K562 (cell line): ENCODE measurements at regions not wholly inside any gene's neighbourhood (a gene's known extent, or its start where the extent isn't known, plus 50 kb on each side); places are given as distances from the start of the nearest gene placed in this dataset.

Experiments
- ATAC-seq: fragments of 200-7000 bp; cut with Tn5 transposase; 3 replicates; pipeline ENCODE4 v1.9.1; 2020; ENCODE audit warnings: moderate library complexity
- BruUV-seq: library from RNA; stranded (reverse); fragments of 400-500 nt; replicated peaks from 2 replicates; lab custom pipeline; 2021; lab: Mats Ljungman, UMichigan
- CTCF ChIA-PET: fragments of 300-600 bp; formaldehyde crosslinking; extraction: SDS; loops from one replicate; lab custom pipeline; 2021; ENCODE audit warnings: low intra/inter-chr PET ratio; lab: Yijun Ruan, JAX
- POLR2A ChIA-PET: fragments of 300-600, 350-650 bp; sonication (Branson Sonifier 250); formaldehyde crosslinking; extraction: SDS; loops from one replicate; lab custom pipeline; 2021; ENCODE audit warnings: antibody characterized with exemption, inconsistent platforms; lab: Yijun Ruan, JAX
- DNase-seq, 4 experiments: peaks; one replicate each; pipeline versions ENCODE4 v3.0.0 to v3.0.0-alpha.2; 2011 to 2018; ENCODE audit warnings: low spot score in 3 of 4, mixed read lengths in 3 of 4; ENCODE audit errors: extremely low read depth in 1 of 4
- FAIRE-seq: peaks from 2 replicates; lab custom pipeline; 2011; peaks lifted over from hg19 to GRCh38; lab: Jason Lieb, UNC
- H2AFZ ChIP-seq: 2 replicates; pipeline ENCODE4 v1.6.0; 2011; ENCODE audit warnings: low read depth, low read length, control low read depth, inconsistent platforms
- H3K27ac ChIP-seq: fragments of 200-600 bp; 3 replicates; pipeline ENCODE4 v1.8.0; 2011; ENCODE audit warnings: low read depth, mild to moderate bottlenecking, control low read depth, inconsistent platforms, low read length, moderate library complexity, mixed read lengths; ENCODE audit errors: extremely low read depth
- H3K27me3 ChIP-seq, 2 experiments: fragments of 300-600 bp in 1 of 2; 2 replicates in 1 of 2; 3 replicates in 1 of 2; pipeline versions ENCODE4 v1.6.0 to v1.8.0; 2011; ENCODE audit warnings: inconsistent platforms in 2 of 2, low read length in 2 of 2, mild to moderate bottlenecking in 1 of 2, mixed read lengths in 1 of 2, moderate library complexity in 1 of 2; ENCODE audit not compliant: control insufficient read depth in 2 of 2, insufficient read depth in 2 of 2
- H3K36me3 ChIP-seq: fragments of 300-600 bp; 3 replicates; pipeline ENCODE4 v1.8.0; 2011; ENCODE audit warnings: mild to moderate bottlenecking, low read length, inconsistent platforms; ENCODE audit not compliant: control insufficient read depth, insufficient read depth
- H3K4me1 ChIP-seq, 2 experiments: fragments of 200-600 bp in 1 of 2; replicated peaks in 1 of 2; 2 replicates in 1 of 2; 3 replicates in 1 of 2; pipeline versions ENCODE4 v1.5.1 to v1.8.0; 2011; ENCODE audit warnings: inconsistent platforms in 2 of 2, low read length in 2 of 2, mild to moderate bottlenecking in 1 of 2, mixed read lengths in 1 of 2, moderate library complexity in 1 of 2; ENCODE audit not compliant: control insufficient read depth in 2 of 2, insufficient read depth in 2 of 2
- H3K4me2 ChIP-seq: 2 replicates; pipeline ENCODE4 v1.6.1; 2011; ENCODE audit warnings: low read length, control low read depth, inconsistent platforms, mixed read lengths; ENCODE audit not compliant: insufficient read depth
- H3K4me3 ChIP-seq: fragments of 200-600 bp; sonication (generic), shearing (Covaris generic); 2 replicates; pipeline ENCODE4 v1.5.1; 2016; ENCODE audit warnings: control low read depth, inconsistent platforms
- H3K79me2 ChIP-seq: fragments of 200-600 bp; 3 replicates; pipeline ENCODE4 v1.8.0; 2011; ENCODE audit warnings: low read length, inconsistent platforms; ENCODE audit not compliant: control insufficient read depth, insufficient read depth
- H3K9ac ChIP-seq, 2 experiments: 2 replicates each; pipeline versions ENCODE4 v1.6.0 to v1.6.1; 2011; ENCODE audit warnings: low read depth in 2 of 2, low read length in 2 of 2, control low read depth in 1 of 2, inconsistent platforms in 1 of 2, mild to moderate bottlenecking in 1 of 2, mixed read lengths in 1 of 2; ENCODE audit not compliant: insufficient read depth in 1 of 2
- H3K9me1 ChIP-seq: one replicate; pipeline ENCODE4 v1.6.0; 2011; ENCODE audit warnings: inconsistent platforms, mild to moderate bottlenecking, low read length, moderate library complexity; ENCODE audit not compliant: control insufficient read depth, insufficient read depth
- H3K9me3 ChIP-seq: replicated peaks from 2 replicates; pipeline ENCODE4 v1.5.1; 2011; ENCODE audit warnings: low read depth, low read length, inconsistent platforms; ENCODE audit not compliant: control insufficient read depth, insufficient read depth
- H4K20me1 ChIP-seq: replicated peaks from 2 replicates; pipeline ENCODE4 v1.6.1; 2011; ENCODE audit warnings: low read length, inconsistent platforms, mixed read lengths; ENCODE audit not compliant: control insufficient read depth, insufficient read depth
- BHLHE40 ChIP-seq: IDR thresholded peaks from 2 replicates; pipeline ENCODE4 v1.6.1; 2011; ENCODE audit warnings: low read length, improper control_type of control experiment
- GATA2 ChIP-seq: sonication (generic); formaldehyde crosslinking; IDR thresholded peaks from 2 replicates; pipeline ENCODE4 v1.4.0; 2020; ENCODE audit warnings: mild to moderate bottlenecking, missing genetic modification reagents
- GTF2A2 ChIP-seq: IDR thresholded peaks from 2 replicates; pipeline ENCODE4 v1.6.1; 2016; ENCODE audit warnings: mild to moderate bottlenecking, missing genetic modification characterization, missing compliant biosample characterization
- HMG20A ChIP-seq: fragments of 450-650 bp; formaldehyde crosslinking; conservative IDR thresholded peaks from 2 replicates; pipeline ENCODE4 v1.4.0; 2020; ENCODE audit warnings: mild to moderate bottlenecking, mixed read lengths
- KDM2B ChIP-seq: fragments of 250-450 bp; sonication (Bioruptor Pico); IDR thresholded peaks from 2 replicates; pipeline ENCODE4 v1.8.0; 2021; ENCODE audit warnings: mild to moderate bottlenecking, moderate library complexity
- KLF13 ChIP-seq: fragments of 450-650 bp; IDR thresholded peaks from 2 replicates; pipeline ENCODE4 v1.6.1; 2016; ENCODE audit warnings: missing genetic modification characterization, low read depth, mild to moderate bottlenecking, missing compliant biosample characterization, moderate library complexity, borderline replicate concordance
- LCOR ChIP-seq: sonication (generic); formaldehyde crosslinking; IDR thresholded peaks from 2 replicates; pipeline ENCODE4 v1.8.0; 2022; ENCODE audit warnings: mild to moderate bottlenecking, missing genetic modification reagents
- NEUROD1 ChIP-seq: fragments of 150-350 bp; IDR thresholded peaks from 2 replicates; pipeline ENCODE4 v1.6.1; 2014; ENCODE audit warnings: borderline replicate concordance, low read length, low read depth; ENCODE audit not compliant: partially characterized antibody
- PTRF ChIP-seq: fragments of 450-650 bp; IDR thresholded peaks from 2 replicates; pipeline ENCODE4 v1.6.1; 2016; ENCODE audit warnings: mild to moderate bottlenecking, missing genetic modification characterization, missing compliant biosample characterization
- SMARCE1 ChIP-seq: fragments of 450-650 bp; IDR thresholded peaks from 2 replicates; pipeline ENCODE4 v1.7.1; 2016; ENCODE audit warnings: mild to moderate bottlenecking
- ZFP36 ChIP-seq: fragments of 150-350 bp; IDR thresholded peaks from 2 replicates; pipeline ENCODE4 v1.6.1; 2018; ENCODE audit warnings: low read length, low read depth; ENCODE audit not compliant: partially characterized antibody
- ZNF785 ChIP-seq: fragments of 250-450 bp; sonication (Bioruptor Pico); IDR thresholded peaks from 2 replicates; pipeline ENCODE4 v1.4.0; 2020; ENCODE audit warnings: mild to moderate bottlenecking
- in situ Hi-C: fragments of 300-500 bp; cut with MboI; formaldehyde crosslinking; loops from 4 replicates; pipeline ENCODE4 v1.15.0; 2018; ENCODE audit warnings: inconsistent platforms, mixed read lengths
- intact Hi-C: fragments of 100-400 bp; cut with micrococcal nuclease; formaldehyde crosslinking; loops from 2 replicates; pipeline ENCODE4 v1.14.2; 2022
- TF ChIP-seq, protein P1 (sequence below): fragments of 250-450 bp; sonication (Bioruptor Pico); IDR thresholded peaks from 2 replicates; pipeline ENCODE4 v1.5.0; 2022; ENCODE audit warnings: mild to moderate bottlenecking

DNA sequence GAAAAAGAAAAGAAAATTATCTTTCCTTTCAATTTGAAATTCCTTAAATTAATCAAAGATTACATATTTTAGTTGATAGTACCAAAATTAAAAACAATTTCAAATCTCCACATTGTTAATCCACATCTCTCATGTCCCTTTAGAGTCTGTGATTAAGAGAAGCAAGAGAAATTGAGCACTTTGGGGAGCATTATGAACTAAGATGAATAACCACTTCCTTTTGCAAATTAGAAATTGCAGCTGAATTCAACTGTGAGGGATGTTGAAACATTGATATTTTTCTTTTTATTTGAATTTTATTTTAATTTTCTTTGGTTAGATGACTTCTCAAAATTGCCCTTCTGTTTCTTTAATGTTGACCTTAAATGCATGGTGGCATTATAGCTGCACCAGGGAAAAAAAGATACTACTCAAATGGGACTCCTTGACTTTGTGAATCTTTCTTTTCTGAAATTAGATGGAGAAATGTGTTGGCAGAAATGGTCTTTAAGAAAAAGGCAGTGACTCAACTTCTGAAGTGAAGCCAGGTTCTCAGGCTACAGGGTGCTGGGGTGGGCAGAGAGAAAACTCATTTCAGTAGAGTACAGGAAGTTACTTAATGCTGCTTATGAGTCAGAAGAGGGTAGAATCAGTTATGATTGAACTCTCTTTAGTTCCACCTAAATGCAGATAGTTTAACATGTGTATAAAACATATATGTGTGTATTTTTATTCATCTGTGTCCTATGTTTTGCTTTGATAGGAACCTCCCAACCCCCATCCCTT is 92.0 kb upstream of the TNIP3 start:
- CTCF ChIA-PET: no interaction called here
- ATAC-seq (no peak), DNase-seq (no peak), FAIRE-seq (no peak)
- H2AFZ ChIP-seq: no peak overlapping the region
- intact Hi-C loops (loop anchor here (10.0 kb wide), 1 partner anchor 1181 kb away; no protein-coding TSS in a partner anchor), in situ Hi-C loops (no loop called here)
- no peak overlapping the region for H3K27ac ChIP-seq
- H3K36me3 ChIP-seq: no peaks in the 10 kb centered on the region
- TF ChIP-seq, protein P1, sequence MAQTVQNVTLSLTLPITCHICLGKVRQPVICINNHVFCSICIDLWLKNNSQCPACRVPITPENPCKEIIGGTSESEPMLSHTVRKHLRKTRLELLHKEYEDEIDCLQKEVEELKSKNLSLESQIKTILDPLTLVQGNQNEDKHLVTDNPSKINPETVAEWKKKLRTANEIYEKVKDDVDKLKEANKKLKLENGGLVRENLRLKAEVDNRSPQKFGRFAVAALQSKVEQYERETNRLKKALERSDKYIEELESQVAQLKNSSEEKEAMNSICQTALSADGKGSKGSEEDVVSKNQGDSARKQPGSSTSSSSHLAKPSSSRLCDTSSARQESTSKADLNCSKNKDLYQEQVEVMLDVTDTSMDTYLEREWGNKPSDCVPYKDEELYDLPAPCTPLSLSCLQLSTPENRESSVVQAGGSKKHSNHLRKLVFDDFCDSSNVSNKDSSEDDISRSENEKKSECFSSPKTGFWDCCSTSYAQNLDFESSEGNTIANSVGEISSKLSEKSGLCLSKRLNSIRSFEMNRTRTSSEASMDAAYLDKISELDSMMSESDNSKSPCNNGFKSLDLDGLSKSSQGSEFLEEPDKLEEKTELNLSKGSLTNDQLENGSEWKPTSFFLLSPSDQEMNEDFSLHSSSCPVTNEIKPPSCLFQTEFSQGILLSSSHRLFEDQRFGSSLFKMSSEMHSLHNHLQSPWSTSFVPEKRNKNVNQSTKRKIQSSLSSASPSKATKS: no peak
- TF ChIP-seq SMARCE1 (no peak), PTRF (tag) (no peak), KDM2B (CRISPR knock-in tag) (no peak), LCOR (no peak), ZFP36 (no peak), ZNF785 (CRISPR knock-in tag) (no peak), HMG20A (CRISPR knock-in tag) (no peak), GATA2 (CRISPR knock-in tag) (no peak), BHLHE40 (no peak), GTF2A2 (tag) (no peak), KLF13 (no peak), NEUROD1 (no peak)
- H4K20me1 ChIP-seq: no peaks in the 10 kb centered on the region
- no peaks in the 10 kb centered on the region for H3K27me3 ChIP-seq
- no peaks in the 10 kb centered on the region for H3K4me1 ChIP-seq
- no peaks in the 10 kb centered on the region for H3K79me2 ChIP-seq
- H3K9me1 ChIP-seq: no peaks in the 10 kb centered on the region
- POLR2A ChIA-PET: no interaction called here
- H3K4me2 ChIP-seq: no peak overlapping the region
- no peaks in the 10 kb centered on the region for H3K9me3 ChIP-seq
- BruUV-seq: no TSS peak
- no peak overlapping the region for H3K9ac ChIP-seq
- no peak overlapping the region for H3K4me3 ChIP-seq
